Nephron progenitor cell (in vitro differentiated cells): ENCODE measurements at regions not wholly inside any gene's neighbourhood (a gene's known extent, or its start where the extent isn't known, plus 50 kb on each side); places are given as distances from the start of the nearest gene placed in this dataset.

Experiments
- DNase-seq: peaks from one replicate; pipeline ENCODE4 v3.0.0; 2021
- H3K27ac Mint-ChIP-seq: 2 replicates; pipeline ENCODE4 v1.8.0; 2021; ENCODE audit warnings: mild to moderate bottlenecking, moderate library complexity, mixed read lengths
- H3K27me3 Mint-ChIP-seq: 2 replicates; pipeline ENCODE4 v1.8.0; 2021; ENCODE audit warnings: mild to moderate bottlenecking, low read depth, mixed read lengths; ENCODE audit not compliant: poor library complexity
- H3K36me3 Mint-ChIP-seq: 2 replicates; pipeline ENCODE4 v1.8.0; 2021; ENCODE audit warnings: low read depth, mixed read lengths
- H3K4me1 Mint-ChIP-seq: 2 replicates; pipeline ENCODE4 v1.8.0; 2021; ENCODE audit warnings: mixed read lengths
- H3K4me3 Mint-ChIP-seq: 2 replicates; pipeline ENCODE4 v1.8.0; 2021; ENCODE audit warnings: mild to moderate bottlenecking, moderate library complexity, mixed read lengths
- H3K9me3 Mint-ChIP-seq: 2 replicates; pipeline ENCODE4 v1.8.0; 2021; ENCODE audit warnings: mild to moderate bottlenecking, moderate library complexity, mixed read lengths
- CTCF ChIP-seq: fragments of 200-600 bp; sonication (generic); IDR thresholded peaks from 2 replicates; pipeline ENCODE4 v1.5.0; 2021; ENCODE audit warnings: antibody characterized with exemption

- Mint-ChIP-seq H3K9me3 (peaks cover 21% of the 10 kb centered on the region), H3K27ac (peak overlapping the region; percentile 55), H3K27me3 (no peaks in the 10 kb centered on the region), H3K36me3 (peaks cover 20% of the 10 kb centered on the region), H3K4me3 (no peak overlapping the region), H3K4me1 (peaks cover 30% of the 10 kb centered on the region)
- TF ChIP-seq CTCF: no peak
- DNase-seq: no peak
Measured at GRCh38 chr13:34017231-34017630, 199.3 kb downstream of the RFC3 start.

- peaks cover 25% of the 10 kb centered on the region for H3K4me1 Mint-ChIP-seq
- peaks cover 39% of the 10 kb centered on the region for H3K9me3 Mint-ChIP-seq
- peak overlapping the region; percentile 23 for H3K27ac Mint-ChIP-seq
- H3K27me3 Mint-ChIP-seq: no peaks in the 10 kb centered on the region
- DNase-seq: no peak
- TF ChIP-seq CTCF: no peak
- peaks cover 35% of the 10 kb centered on the region for H3K36me3 Mint-ChIP-seq
- peak overlapping the region; percentile 33 for H3K4me3 Mint-ChIP-seq
Measured at GRCh38 chr13:34019870-34020269, 201.9 kb downstream of the RFC3 start.

- H3K9me3 Mint-ChIP-seq: peaks cover 39% of the 10 kb centered on the region
- H3K36me3 Mint-ChIP-seq: peaks cover 35% of the 10 kb centered on the region
- H3K27ac Mint-ChIP-seq: peak overlapping the region; percentile 47
Measured at GRCh38 chr13:34020388-34020787, 202.4 kb downstream of the RFC3 start.

GRCh38 chr13:34021619-34022018 lies 203.7 kb downstream of the RFC3 start:
- no peak for DNase-seq
- H3K4me3 Mint-ChIP-seq: no peak overlapping the region
- H3K27me3 Mint-ChIP-seq: no peaks in the 10 kb centered on the region
- H3K9me3 Mint-ChIP-seq: peaks cover 50% of the 10 kb centered on the region
- TF ChIP-seq CTCF: no peak
- peaks cover 41% of the 10 kb centered on the region for H3K36me3 Mint-ChIP-seq
- no peak overlapping the region for H3K27ac Mint-ChIP-seq
- peaks cover 25% of the 10 kb centered on the region for H3K4me1 Mint-ChIP-seq

More at GRCh38 chr13:34020388-34020787, 202.4 kb downstream of the RFC3 start:
- H3K27me3 Mint-ChIP-seq: no peaks in the 10 kb centered on the region
- H3K4me3 Mint-ChIP-seq: no peak overlapping the region
- TF ChIP-seq CTCF: no peak
- H3K4me1 Mint-ChIP-seq: peaks cover 25% of the 10 kb centered on the region
- DNase-seq: no peak

- H3K9me3 Mint-ChIP-seq: peaks cover 58% of the 10 kb centered on the region
- peaks cover 42% of the 10 kb centered on the region for H3K36me3 Mint-ChIP-seq
- H3K4me1 Mint-ChIP-seq: peaks cover 2% of the 10 kb centered on the region
- H3K27me3 Mint-ChIP-seq: no peaks in the 10 kb centered on the region
- no peak overlapping the region for H3K4me3 Mint-ChIP-seq
- no peak for TF ChIP-seq CTCF
- DNase-seq: no peak
- H3K27ac Mint-ChIP-seq: no peak overlapping the region
Measured at GRCh38 chr13:34025746-34026145, 207.8 kb downstream of the RFC3 start.

GRCh38 chr13:34026308-34026707 lies 208.4 kb downstream of the RFC3 start:
- TF ChIP-seq CTCF: no peak
- H3K4me1 Mint-ChIP-seq: no peaks in the 10 kb centered on the region
- no peak for DNase-seq
- no peaks in the 10 kb centered on the region for H3K27me3 Mint-ChIP-seq
- H3K27ac Mint-ChIP-seq: no peak overlapping the region
- H3K36me3 Mint-ChIP-seq: peaks cover 36% of the 10 kb centered on the region
- no peak overlapping the region for H3K4me3 Mint-ChIP-seq
- H3K9me3 Mint-ChIP-seq: peaks cover 52% of the 10 kb centered on the region
